ENCODE measurements at regions not wholly inside any gene's neighbourhood (a gene's known extent, or its start where the extent isn't known, plus 50 kb on each side); places are given as distances from the start of the nearest gene placed in this dataset.

- ATAC-seq (no peak), DNase-seq (no peak)
- POLR2A ChIA-PET, result no interaction called here
- CTCF ChIA-PET, result interaction anchor here (0.6 kb wide), 1 partner anchor 31 kb away, joined by 3 read pairs; no protein-coding TSS in a partner anchor
- no peaks in the 10 kb centered on the region for H3K9me3 Mint-ChIP-seq (ENCODE audit: low read depth)
- no peak overlapping the region for H3K27ac Mint-ChIP-seq
- H3K27me3 Mint-ChIP-seq, result peaks cover 2% of the 10 kb centered on the region
- no peak overlapping the region for H3K4me3 Mint-ChIP-seq
- no peaks in the 10 kb centered on the region for H3K4me1 Mint-ChIP-seq
- intact Hi-C loops (cut with DNase I, micrococcal nuclease), result no loop called here
- H3K36me3 Mint-ChIP-seq (ENCODE audit: low read depth), result no peaks in the 10 kb centered on the region
Measured at GRCh38 chr17:79537061-79537460, 73.8 kb downstream of the RBFOX3 start.

- H3K27me3 Mint-ChIP-seq, result peaks cover 2% of the 10 kb centered on the region
- no peak for DNase-seq
- no peak overlapping the region for H3K27ac Mint-ChIP-seq
- ChIA-PET CTCF (no interaction called here), POLR2A (no interaction called here)
- intact Hi-C loops (cut with DNase I, micrococcal nuclease), result no loop called here
- H3K4me1 Mint-ChIP-seq, result no peaks in the 10 kb centered on the region
- H3K9me3 Mint-ChIP-seq (ENCODE audit: low read depth), result no peaks in the 10 kb centered on the region
- no peaks in the 10 kb centered on the region for H3K36me3 Mint-ChIP-seq (ENCODE audit: low read depth)
- ATAC-seq, result no peak
- no peak overlapping the region for H3K4me3 Mint-ChIP-seq
Measured at GRCh38 chr17:79536212-79536840, 74.5 kb downstream of the RBFOX3 start.

GRCh38 chr17:79535728-79536025 lies 75.2 kb downstream of the RBFOX3 start:
- no peak overlapping the region for H3K4me3 Mint-ChIP-seq
- ChIA-PET CTCF (no interaction called here), POLR2A (no interaction called here)
- no peak overlapping the region for H3K27ac Mint-ChIP-seq
- DNase-seq (no peak), ATAC-seq (no peak)
- intact Hi-C loops (cut with DNase I, micrococcal nuclease), result no loop called here
- H3K4me1 Mint-ChIP-seq, result no peaks in the 10 kb centered on the region
- H3K27me3 Mint-ChIP-seq, result peaks cover 2% of the 10 kb centered on the region
- H3K36me3 Mint-ChIP-seq (ENCODE audit: low read depth), result no peaks in the 10 kb centered on the region
- H3K9me3 Mint-ChIP-seq (ENCODE audit: low read depth), result no peaks in the 10 kb centered on the region

- no peak overlapping the region for H3K4me3 Mint-ChIP-seq
- H3K4me1 Mint-ChIP-seq, result no peaks in the 10 kb centered on the region
- ChIA-PET POLR2A (no interaction called here), CTCF (no interaction called here)
- peaks cover 2% of the 10 kb centered on the region for H3K27me3 Mint-ChIP-seq
- no peak overlapping the region for H3K27ac Mint-ChIP-seq
- H3K36me3 Mint-ChIP-seq (ENCODE audit: low read depth), result no peaks in the 10 kb centered on the region
- intact Hi-C loops (cut with DNase I, micrococcal nuclease), result no loop called here
- ATAC-seq, result no peak
- no peaks in the 10 kb centered on the region for H3K9me3 Mint-ChIP-seq (ENCODE audit: low read depth)
- no peak for DNase-seq
Measured at GRCh38 chr17:79534851-79535727, 75.8 kb downstream of the RBFOX3 start.

- ATAC-seq (no peak), DNase-seq (no peak)
- ChIA-PET CTCF (interaction anchor here (0.6 kb wide), 1 partner anchor 218 kb away, joined by 3 read pairs; no protein-coding TSS in a partner anchor), POLR2A (no interaction called here)
- H3K27ac Mint-ChIP-seq, result no peak overlapping the region
- peaks cover 2% of the 10 kb centered on the region for H3K27me3 Mint-ChIP-seq
- H3K4me1 Mint-ChIP-seq, result no peaks in the 10 kb centered on the region
- H3K4me3 Mint-ChIP-seq, result no peak overlapping the region
- no peaks in the 10 kb centered on the region for H3K9me3 Mint-ChIP-seq (ENCODE audit: low read depth)
- H3K36me3 Mint-ChIP-seq (ENCODE audit: low read depth), result no peaks in the 10 kb centered on the region
- intact Hi-C loops (cut with DNase I, micrococcal nuclease), result no loop called here
Measured at GRCh38 chr17:79534111-79534510, 76.7 kb downstream of the RBFOX3 start.

GRCh38 chr17:79533116-79533515 lies 77.7 kb downstream of the RBFOX3 start:
- CTCF ChIA-PET, result no interaction called here
- POLR2A ChIA-PET, result no interaction called here
- ATAC-seq, result no peak
- Mint-ChIP-seq H3K9me3 (ENCODE audit: low read depth) (no peaks in the 10 kb centered on the region), H3K27ac (no peak overlapping the region), H3K36me3 (ENCODE audit: low read depth) (no peaks in the 10 kb centered on the region), H3K4me1 (no peaks in the 10 kb centered on the region), H3K27me3 (peaks cover 5% of the 10 kb centered on the region), H3K4me3 (no peak overlapping the region)
- DNase-seq, result no peak
- intact Hi-C loops (cut with DNase I, micrococcal nuclease), result no loop called here

- ChIA-PET CTCF (no interaction called here), POLR2A (no interaction called here)
- no peak for DNase-seq
- Mint-ChIP-seq H3K27me3 (peaks cover 2% of the 10 kb centered on the region), H3K4me1 (no peaks in the 10 kb centered on the region), H3K4me3 (no peak overlapping the region), H3K27ac (no peak overlapping the region), H3K9me3 (ENCODE audit: low read depth) (no peaks in the 10 kb centered on the region), H3K36me3 (ENCODE audit: low read depth) (no peaks in the 10 kb centered on the region)
- intact Hi-C loops (cut with DNase I, micrococcal nuclease), result no loop called here
- no peak for ATAC-seq
Measured at GRCh38 chr17:79532107-79532790, 78.6 kb downstream of the RBFOX3 start.

- Mint-ChIP-seq H3K27ac (no peak overlapping the region), H3K9me3 (ENCODE audit: low read depth) (no peaks in the 10 kb centered on the region), H3K27me3 (peaks cover 2% of the 10 kb centered on the region), H3K4me3 (no peak overlapping the region), H3K4me1 (no peaks in the 10 kb centered on the region), H3K36me3 (ENCODE audit: low read depth) (no peaks in the 10 kb centered on the region)
- ChIA-PET POLR2A (no interaction called here), CTCF (no interaction called here)
- intact Hi-C loops (cut with DNase I, micrococcal nuclease), result no loop called here
- no peak for DNase-seq
- ATAC-seq, result no peak
Measured at GRCh38 chr17:79531191-79532095, 79.4 kb downstream of the RBFOX3 start.

- Mint-ChIP-seq H3K9me3 (ENCODE audit: low read depth) (no peaks in the 10 kb centered on the region), H3K36me3 (ENCODE audit: low read depth) (no peaks in the 10 kb centered on the region), H3K4me3 (no peak overlapping the region), H3K27me3 (peaks cover 2% of the 10 kb centered on the region), H3K27ac (no peak overlapping the region), H3K4me1 (no peaks in the 10 kb centered on the region)
- ChIA-PET POLR2A (no interaction called here), CTCF (no interaction called here)
- DNase-seq (no peak), ATAC-seq (no peak)
- intact Hi-C loops (cut with DNase I, micrococcal nuclease), result no loop called here
Measured at GRCh38 chr17:79530361-79531105, 80.3 kb downstream of the RBFOX3 start.

GRCh38 chr17:79529661-79530081 lies 81.2 kb downstream of the RBFOX3 start:
- H3K27ac Mint-ChIP-seq, result no peak overlapping the region
- H3K4me1 Mint-ChIP-seq, result no peaks in the 10 kb centered on the region
- peaks cover 4% of the 10 kb centered on the region for H3K27me3 Mint-ChIP-seq
- H3K4me3 Mint-ChIP-seq, result no peak overlapping the region
- no peaks in the 10 kb centered on the region for H3K9me3 Mint-ChIP-seq (ENCODE audit: low read depth)
- DNase-seq (no peak), ATAC-seq (no peak)
- no peaks in the 10 kb centered on the region for H3K36me3 Mint-ChIP-seq (ENCODE audit: low read depth)
- CTCF ChIA-PET, result no interaction called here
- intact Hi-C loops (cut with DNase I, micrococcal nuclease), result no loop called here
- POLR2A ChIA-PET, result no interaction called here

GRCh38 chr17:79528592-79529125 lies 82.2 kb downstream of the RBFOX3 start:
- ChIA-PET POLR2A (no interaction called here), CTCF (no interaction called here)
- Mint-ChIP-seq H3K4me3 (no peak overlapping the region), H3K9me3 (ENCODE audit: low read depth) (no peaks in the 10 kb centered on the region), H3K36me3 (ENCODE audit: low read depth) (no peaks in the 10 kb centered on the region), H3K4me1 (no peaks in the 10 kb centered on the region), H3K27ac (no peak overlapping the region), H3K27me3 (peaks cover 4% of the 10 kb centered on the region)
- DNase-seq (no peak), ATAC-seq (no peak)
- intact Hi-C loops (cut with DNase I, micrococcal nuclease), result no loop called here
